Mesendoderm (in vitro differentiated cells): ENCODE measurements at regions not wholly inside any gene's neighbourhood (a gene's known extent, or its start where the extent isn't known, plus 50 kb on each side); places are given as distances from the start of the nearest gene placed in this dataset.

ENCODE experiments used
- DNase-seq: peaks from one replicate; pipeline ENCODE4 v3.0.0; 2013
- H2AK5ac ChIP-seq: 2 replicates; pipeline ENCODE4 v1.6.1; 2013; ENCODE audit warnings: low read length, inconsistent platforms
- H2BK120ac ChIP-seq: 2 replicates; pipeline ENCODE4 v1.6.1; 2013; ENCODE audit warnings: low read depth, mild to moderate bottlenecking, low read length, moderate library complexity, mixed read lengths
- H2BK15ac ChIP-seq: replicated peaks from 2 replicates; pipeline ENCODE4 v1.6.1; 2013; ENCODE audit warnings: low read depth, mild to moderate bottlenecking, moderate library complexity
- H2BK5ac ChIP-seq: 2 replicates; pipeline ENCODE4 v1.6.1; 2013; ENCODE audit warnings: low read length, inconsistent platforms
- H3K18ac ChIP-seq: 2 replicates; pipeline ENCODE4 v1.6.1; 2013; ENCODE audit warnings: mild to moderate bottlenecking, low read length, mixed read lengths
- H3K23ac ChIP-seq: one replicate; pipeline ENCODE4 v1.6.1; 2013; ENCODE audit warnings: low read length
- H3K27ac ChIP-seq: 2 replicates; pipeline ENCODE4 v1.5.1; 2013; ENCODE audit warnings: low read depth, mild to moderate bottlenecking, inconsistent platforms, low read length, moderate library complexity
- H3K27me3 ChIP-seq: 2 replicates; pipeline ENCODE4 v1.6.1; 2013; ENCODE audit warnings: low read length, control low read depth, mild to moderate bottlenecking, inconsistent platforms; ENCODE audit not compliant: insufficient read depth, poor library complexity
- H3K36me3 ChIP-seq: 2 replicates; pipeline ENCODE4 v1.6.1; 2013; ENCODE audit warnings: low read length, inconsistent platforms; ENCODE audit not compliant: control insufficient read depth, insufficient read depth
- H3K4ac ChIP-seq: one replicate; pipeline ENCODE4 v1.6.1; 2013; ENCODE audit warnings: low read depth, mild to moderate bottlenecking, low read length, moderate library complexity
- H3K4me1 ChIP-seq: 2 replicates; pipeline ENCODE4 v1.6.1; 2013; ENCODE audit warnings: low read depth, low read length, inconsistent platforms; ENCODE audit not compliant: control insufficient read depth
- H3K4me2 ChIP-seq: 2 replicates; pipeline ENCODE4 v1.6.1; 2013; ENCODE audit warnings: low read length
- H3K4me3 ChIP-seq: 2 replicates; pipeline ENCODE4 v1.5.1; 2013; ENCODE audit warnings: mild to moderate bottlenecking, low read length
- H3K56ac ChIP-seq: one replicate; pipeline ENCODE4 v1.6.1; 2013; ENCODE audit warnings: low read length
- H3K79me1 ChIP-seq: 2 replicates; pipeline ENCODE4 v1.6.1; 2013; ENCODE audit warnings: low read length, inconsistent platforms
- H3K79me2 ChIP-seq: 2 replicates; pipeline ENCODE4 v1.6.1; 2013; ENCODE audit warnings: mild to moderate bottlenecking, low read length; ENCODE audit not compliant: control insufficient read depth, insufficient read depth
- H3K9ac ChIP-seq: 2 replicates; pipeline ENCODE4 v1.6.1; 2013; ENCODE audit warnings: low read length, inconsistent platforms
- H4K5ac ChIP-seq: one replicate; pipeline ENCODE4 v1.6.1; 2013; ENCODE audit warnings: low read length
- H4K8ac ChIP-seq: one replicate; pipeline ENCODE4 v1.6.1; 2013; ENCODE audit warnings: low read depth, mild to moderate bottlenecking, control low read depth, low read length, moderate library complexity
- WGBS: extraction: QIAGEN DNeasy Blood & Tissue Kit; methylation state at CpG from one replicate; pipeline ENCODE4 v1.1.7; 2013; ENCODE audit warnings: low lambda C conversion rate, missing lambda C conversion rate; ENCODE audit not compliant: insufficient coverage; ENCODE audit errors: extremely low coverage; 5-methylcytosine and 5-hydroxymethylcytosine counted together

DNA sequence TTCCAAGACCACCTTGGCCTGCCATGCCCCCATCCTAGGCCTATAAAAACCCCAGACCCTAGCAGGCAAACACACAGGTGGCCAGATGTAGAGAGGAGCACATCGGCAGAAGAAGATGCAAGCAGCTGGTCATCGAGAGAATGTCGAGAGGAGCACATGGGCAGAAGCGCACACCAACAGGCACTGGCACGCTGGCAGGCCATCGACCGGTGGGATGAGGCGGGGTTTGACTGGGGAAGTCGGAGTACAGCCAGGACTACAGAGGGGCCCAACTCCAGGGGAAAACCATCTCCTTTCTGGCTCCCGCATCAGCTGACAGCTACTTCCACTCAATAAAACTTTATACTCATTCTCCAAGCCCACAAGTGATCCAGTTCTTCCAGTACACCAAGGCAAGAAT, 283.1 kb upstream of the RGMB start:
- H3K4me1 ChIP-seq: no peaks in the 10 kb centered on the region
- no peak overlapping the region for H2BK120ac ChIP-seq
- H2BK5ac ChIP-seq: no peak overlapping the region
- no peak overlapping the region for H4K8ac ChIP-seq
- H3K27ac ChIP-seq: no peak overlapping the region
- no peak overlapping the region for H3K4me3 ChIP-seq
- H3K56ac ChIP-seq: no peak overlapping the region
- no peaks in the 10 kb centered on the region for H3K36me3 ChIP-seq
- no peaks in the 10 kb centered on the region for H3K79me2 ChIP-seq
- no peak for DNase-seq
- no peak overlapping the region for H3K23ac ChIP-seq
- no peak overlapping the region for H3K4me2 ChIP-seq
- no peak overlapping the region for H3K18ac ChIP-seq
- no peak overlapping the region for H2AK5ac ChIP-seq
- H3K27me3 ChIP-seq: no peaks in the 10 kb centered on the region
- no peak overlapping the region for H4K5ac ChIP-seq
- no peak overlapping the region for H3K4ac ChIP-seq
- H2BK15ac ChIP-seq: no peak overlapping the region
- WGBS: no CpG with 5 or more reads among the region's 10 CpGs
- no peak overlapping the region for H3K9ac ChIP-seq
- no peaks in the 10 kb centered on the region for H3K79me1 ChIP-seq

DNA sequence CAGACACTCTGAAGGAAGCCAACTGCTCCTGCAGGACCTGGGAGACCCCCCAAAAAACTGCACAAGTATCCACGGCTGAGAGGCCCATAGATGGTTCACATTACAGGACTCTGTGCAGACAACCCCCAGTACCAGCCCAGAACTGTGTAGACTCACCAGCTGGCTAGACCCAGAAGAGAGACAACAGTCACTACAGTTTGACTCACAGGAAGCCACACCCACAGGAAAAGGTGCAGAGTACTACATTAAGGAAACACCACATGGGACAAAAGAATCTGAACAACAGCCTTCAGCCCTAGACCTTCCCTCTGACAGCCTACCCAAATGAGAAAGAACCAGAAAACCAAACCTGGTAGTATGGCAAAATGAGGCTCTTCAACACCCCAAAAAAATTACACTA, 281.2 kb upstream of the RGMB start:
- no peak overlapping the region for H3K4me3 ChIP-seq
- H3K23ac ChIP-seq: no peak overlapping the region
- no peak overlapping the region for H2BK5ac ChIP-seq
- H3K4ac ChIP-seq: no peak overlapping the region
- WGBS: no CpG with 5 or more reads among the region's 1 CpG
- H3K9ac ChIP-seq: no peak overlapping the region
- H4K8ac ChIP-seq: no peak overlapping the region
- no peak overlapping the region for H3K18ac ChIP-seq
- no peak overlapping the region for H4K5ac ChIP-seq
- H2AK5ac ChIP-seq: no peak overlapping the region
- no peak overlapping the region for H3K4me2 ChIP-seq
- H2BK15ac ChIP-seq: no peak overlapping the region
- no peaks in the 10 kb centered on the region for H3K79me2 ChIP-seq
- H3K36me3 ChIP-seq: no peaks in the 10 kb centered on the region
- no peak overlapping the region for H3K27ac ChIP-seq
- H3K4me1 ChIP-seq: no peaks in the 10 kb centered on the region
- H3K56ac ChIP-seq: no peak overlapping the region
- no peak overlapping the region for H2BK120ac ChIP-seq
- H3K27me3 ChIP-seq: no peaks in the 10 kb centered on the region
- no peak for DNase-seq
- H3K79me1 ChIP-seq: no peaks in the 10 kb centered on the region

DNA sequence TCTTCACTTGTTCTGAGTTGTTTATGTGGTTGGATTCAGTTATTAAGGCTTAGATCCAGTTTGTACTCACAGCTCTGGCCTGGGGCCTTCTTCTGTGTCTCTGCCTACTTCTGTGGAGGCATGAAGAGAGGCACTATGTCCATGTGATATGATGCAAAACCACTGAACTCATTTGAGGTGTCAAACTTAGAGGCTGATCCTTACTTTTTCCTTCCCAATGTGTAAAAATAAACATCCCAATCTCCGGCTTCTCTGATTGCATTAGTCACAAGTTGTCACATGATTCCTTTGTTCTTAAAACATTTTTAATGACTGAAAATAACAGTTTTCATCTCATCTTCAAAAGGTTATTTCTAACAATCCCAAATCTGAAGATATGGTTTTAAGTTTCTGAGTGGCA, 276.0 kb upstream of the RGMB start:
- no CpG with 5 or more reads among the region's 1 CpG for WGBS
- no peak overlapping the region for H3K27ac ChIP-seq
- no peak overlapping the region for H3K9ac ChIP-seq
- no peak overlapping the region for H3K23ac ChIP-seq
- no peaks in the 10 kb centered on the region for H3K36me3 ChIP-seq
- no peak for DNase-seq
- no peaks in the 10 kb centered on the region for H3K27me3 ChIP-seq
- no peak overlapping the region for H2BK5ac ChIP-seq
- no peak overlapping the region for H3K4ac ChIP-seq
- no peak overlapping the region for H3K18ac ChIP-seq
- H3K4me1 ChIP-seq: no peaks in the 10 kb centered on the region
- no peak overlapping the region for H2AK5ac ChIP-seq
- H3K4me2 ChIP-seq: no peak overlapping the region
- H2BK15ac ChIP-seq: no peak overlapping the region
- no peak overlapping the region for H3K56ac ChIP-seq
- H4K8ac ChIP-seq: no peak overlapping the region
- no peak overlapping the region for H3K4me3 ChIP-seq
- no peaks in the 10 kb centered on the region for H3K79me1 ChIP-seq
- no peak overlapping the region for H2BK120ac ChIP-seq
- H4K5ac ChIP-seq: no peak overlapping the region
- no peaks in the 10 kb centered on the region for H3K79me2 ChIP-seq

- Histone ChIP-seq H3K27ac (no peak overlapping the region), H4K8ac (no peak overlapping the region), H2BK15ac (no peak overlapping the region), H3K27me3 (no peaks in the 10 kb centered on the region), H3K79me1 (no peaks in the 10 kb centered on the region), H2AK5ac (no peak overlapping the region), H3K56ac (no peak overlapping the region), H3K9ac (no peak overlapping the region), H3K18ac (no peak overlapping the region), H3K4ac (no peak overlapping the region), H3K23ac (no peak overlapping the region), H3K4me3 (no peak overlapping the region), H4K5ac (no peak overlapping the region), H3K79me2 (no peaks in the 10 kb centered on the region), H2BK5ac (no peak overlapping the region), H3K36me3 (no peaks in the 10 kb centered on the region), H3K4me2 (no peak overlapping the region), H2BK120ac (no peak overlapping the region), H3K4me1 (no peaks in the 10 kb centered on the region)
- no CpG with 5 or more reads among the region's 2 CpGs for WGBS
- DNase-seq: no peak
Measured at GRCh38 chr5:98498028-98498427, 275.4 kb upstream of the RGMB start.

- Histone ChIP-seq H2BK15ac (no peak overlapping the region), H3K79me1 (no peaks in the 10 kb centered on the region), H3K4me2 (no peak overlapping the region), H3K56ac (no peak overlapping the region), H3K4me1 (no peaks in the 10 kb centered on the region), H4K8ac (no peak overlapping the region), H3K4ac (no peak overlapping the region), H2BK120ac (no peak overlapping the region), H2BK5ac (no peak overlapping the region), H4K5ac (no peak overlapping the region), H3K79me2 (no peaks in the 10 kb centered on the region), H3K9ac (no peak overlapping the region), H3K36me3 (no peaks in the 10 kb centered on the region), H3K18ac (no peak overlapping the region), H3K23ac (no peak overlapping the region), H2AK5ac (no peak overlapping the region), H3K27ac (no peak overlapping the region), H3K4me3 (no peak overlapping the region), H3K27me3 (no peaks in the 10 kb centered on the region)
- WGBS: 100% methylated on average over 1 of the region's 1 CpG
- no peak for DNase-seq
Measured at GRCh38 chr5:98499892-98500291, 273.6 kb upstream of the RGMB start.

DNA sequence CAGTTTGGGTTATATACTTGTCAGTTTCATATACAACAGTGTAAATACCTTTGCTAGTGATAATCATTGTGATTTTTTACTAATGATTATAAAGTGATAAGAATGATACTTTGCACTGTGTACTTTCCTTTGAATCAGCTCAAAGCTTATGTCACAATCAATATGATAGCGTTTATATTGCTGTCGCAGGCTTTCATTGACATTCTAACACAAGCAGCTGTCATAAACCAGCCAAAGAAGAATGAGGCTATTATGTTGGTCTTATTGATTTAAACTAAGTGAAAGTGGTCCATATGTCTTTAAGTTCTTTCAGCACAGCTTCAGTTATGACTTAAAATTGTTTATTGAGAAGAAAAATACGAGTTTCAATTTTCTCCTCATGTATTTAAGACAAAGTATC, 272.7 kb upstream of the RGMB start:
- Histone ChIP-seq H3K4ac (no peak overlapping the region), H4K5ac (no peak overlapping the region), H2BK120ac (no peak overlapping the region), H3K4me3 (no peak overlapping the region), H3K56ac (no peak overlapping the region), H2BK15ac (no peak overlapping the region), H3K79me2 (no peaks in the 10 kb centered on the region), H3K9ac (no peak overlapping the region), H3K23ac (no peak overlapping the region), H3K79me1 (no peaks in the 10 kb centered on the region), H2AK5ac (no peak overlapping the region), H3K36me3 (no peaks in the 10 kb centered on the region), H3K4me2 (no peak overlapping the region), H3K18ac (no peak overlapping the region), H3K27ac (no peak overlapping the region), H4K8ac (no peak overlapping the region), H2BK5ac (no peak overlapping the region), H3K4me1 (no peaks in the 10 kb centered on the region), H3K27me3 (no peaks in the 10 kb centered on the region)
- no peak for DNase-seq
- no CpG with 5 or more reads among the region's 3 CpGs for WGBS
